Cardiac fibroblast (primary cell): ENCODE measurements at regions not wholly inside any gene's neighbourhood (a gene's known extent, or its start where the extent isn't known, plus 50 kb on each side); places are given as distances from the start of the nearest gene placed in this dataset.
A peak's percentile ranks its signal among the peaks of the same experiment; 100 is the strongest.

Experiments
- DNase-seq, 2 donors: peaks; one replicate each; pipeline versions ENCODE4 v3.0.0 to v3.0.0-alpha.2; 2010; ENCODE audit warnings: low read depth in 2 of 2
- H3K4me3 ChIP-seq, 2 donors: replicated peaks in 1 of 2; 1 replicate in 1 of 2; 2 replicates in 1 of 2; pipeline ENCODE4 v1.5.1; 2011; ENCODE audit warnings: low read depth in 2 of 2, low read length in 2 of 2, mild to moderate bottlenecking in 2 of 2, moderate library complexity in 1 of 2
- TF ChIP-seq, protein P1 (sequence below): IDR thresholded peaks from one replicate; pipeline ENCODE4 v1.5.1; 2011; ENCODE audit warnings: low read depth, mild to moderate bottlenecking, low read length, inconsistent platforms

DNA sequence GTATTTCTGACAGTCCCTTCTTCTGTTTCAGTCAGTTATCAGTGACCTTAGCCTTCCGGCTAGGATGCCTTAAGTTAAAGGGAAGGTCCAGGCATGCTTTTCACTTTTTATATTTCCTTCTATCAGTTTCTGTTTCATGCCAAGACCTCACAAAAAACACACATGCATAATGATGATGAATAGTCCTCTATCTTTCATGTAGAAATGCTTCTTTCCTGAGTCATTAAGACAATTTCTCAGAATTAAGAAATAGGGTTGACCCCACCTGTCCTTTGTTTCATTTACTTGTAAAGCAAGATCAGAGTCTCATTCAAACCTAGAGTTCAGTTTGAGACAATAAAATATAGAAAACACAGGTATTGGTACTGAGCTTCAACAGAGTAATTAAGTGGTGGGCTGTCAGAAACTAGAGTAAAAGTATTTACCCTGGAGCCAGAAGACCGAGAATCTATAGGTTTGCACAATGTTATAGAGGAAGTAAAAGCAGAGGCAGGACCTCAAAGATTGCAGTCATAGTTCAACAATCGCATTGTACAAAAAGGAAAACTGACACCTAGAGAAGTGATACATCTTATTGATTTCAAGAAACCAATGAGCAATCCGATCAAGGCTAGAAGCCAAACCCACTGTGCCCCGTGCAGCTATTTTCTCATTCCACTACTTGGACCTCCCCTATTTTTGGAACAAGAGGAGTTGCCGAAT is 118.7 kb upstream of the PUM3 start:
- DNase-seq, result peak in 1 of 2 donors; percentile 0

DNA sequence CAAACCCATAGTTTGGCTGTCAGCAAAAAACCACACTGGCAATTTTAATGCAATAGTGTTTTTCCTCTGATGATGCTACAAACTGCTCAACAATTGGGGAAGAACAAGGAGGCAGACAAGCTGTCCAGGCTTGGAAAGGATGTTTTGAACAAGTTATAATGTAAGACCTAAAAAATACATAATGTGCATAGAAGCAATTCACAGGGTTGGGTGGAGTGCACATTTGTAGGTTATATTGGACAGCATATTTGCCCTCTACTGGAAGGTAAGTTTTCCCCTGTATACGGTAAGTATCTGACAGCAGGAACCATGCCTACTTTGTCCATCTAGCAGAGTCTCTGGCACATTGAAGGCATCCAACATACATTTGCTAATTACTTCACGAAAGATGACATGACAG is 114.3 kb upstream of the PUM3 start:
- TF ChIP-seq, protein P1, sequence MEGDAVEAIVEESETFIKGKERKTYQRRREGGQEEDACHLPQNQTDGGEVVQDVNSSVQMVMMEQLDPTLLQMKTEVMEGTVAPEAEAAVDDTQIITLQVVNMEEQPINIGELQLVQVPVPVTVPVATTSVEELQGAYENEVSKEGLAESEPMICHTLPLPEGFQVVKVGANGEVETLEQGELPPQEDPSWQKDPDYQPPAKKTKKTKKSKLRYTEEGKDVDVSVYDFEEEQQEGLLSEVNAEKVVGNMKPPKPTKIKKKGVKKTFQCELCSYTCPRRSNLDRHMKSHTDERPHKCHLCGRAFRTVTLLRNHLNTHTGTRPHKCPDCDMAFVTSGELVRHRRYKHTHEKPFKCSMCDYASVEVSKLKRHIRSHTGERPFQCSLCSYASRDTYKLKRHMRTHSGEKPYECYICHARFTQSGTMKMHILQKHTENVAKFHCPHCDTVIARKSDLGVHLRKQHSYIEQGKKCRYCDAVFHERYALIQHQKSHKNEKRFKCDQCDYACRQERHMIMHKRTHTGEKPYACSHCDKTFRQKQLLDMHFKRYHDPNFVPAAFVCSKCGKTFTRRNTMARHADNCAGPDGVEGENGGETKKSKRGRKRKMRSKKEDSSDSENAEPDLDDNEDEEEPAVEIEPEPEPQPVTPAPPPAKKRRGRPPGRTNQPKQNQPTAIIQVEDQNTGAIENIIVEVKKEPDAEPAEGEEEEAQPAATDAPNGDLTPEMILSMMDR, result no peak
- DNase-seq, result no peak
- no peak overlapping the region for H3K4me3 ChIP-seq

More for the DNA sequence above, 118.7 kb upstream of the PUM3 start:
- TF ChIP-seq, protein P1, result no peak
- no peak overlapping the region for H3K4me3 ChIP-seq

GRCh38 chr9:2957656-2958200 is 113.8 kb upstream of the PUM3 start:
- no peak overlapping the region for H3K4me3 ChIP-seq

GRCh38 chr9:2955575-2955974 is 111.7 kb upstream of the PUM3 start:
- TF ChIP-seq, protein P1, result no peak
- peak in 1 of 2 donors; percentile 2 for DNase-seq
- H3K4me3 ChIP-seq, result no peak overlapping the region

More at GRCh38 chr9:2957656-2958200, 113.8 kb upstream of the PUM3 start:
- TF ChIP-seq, protein P1, result no peak
- DNase-seq, result no peak

DNA sequence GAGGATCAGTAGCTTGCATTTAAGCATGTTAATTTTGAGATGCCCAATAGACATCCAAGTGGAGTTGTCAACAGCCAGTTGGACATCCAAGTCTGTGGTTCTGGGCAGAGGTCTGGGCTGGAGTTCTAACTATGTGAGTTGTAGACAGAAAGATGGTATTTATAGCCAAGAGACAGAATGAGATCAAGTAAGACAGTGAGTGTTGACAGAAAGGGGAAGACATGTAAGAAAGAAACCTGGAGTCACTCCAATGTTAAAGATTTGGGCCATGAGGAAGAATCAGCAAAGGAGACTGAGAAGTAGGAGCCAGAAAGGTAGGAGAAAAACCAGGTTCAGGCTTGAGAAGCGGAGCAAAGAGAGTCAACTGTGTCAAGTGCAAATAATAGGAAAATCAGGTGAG is 95.5 kb upstream of the PUM3 start:
- TF ChIP-seq, protein P1, result no peak
- no peak overlapping the region for H3K4me3 ChIP-seq
- no peak for DNase-seq

GRCh38 chr9:2936221-2936620 is 92.3 kb upstream of the PUM3 start:
- H3K4me3 ChIP-seq, result no peak overlapping the region
- DNase-seq, result no peak
- TF ChIP-seq, protein P1, result no peak
